Epithelial cell of proximal tubule (primary cell): ENCODE measurements at regions not wholly inside any gene's neighbourhood (a gene's known extent, or its start where the extent isn't known, plus 50 kb on each side); places are given as distances from the start of the nearest gene placed in this dataset.

Source experiments
- DNase-seq: peaks from one replicate; pipeline ENCODE4 v3.0.0-alpha.2; 2011; ENCODE audit warnings: low read depth
- H3K4me3 ChIP-seq: 2 replicates; pipeline ENCODE4 v1.5.1; 2011; ENCODE audit warnings: low read depth, mild to moderate bottlenecking, low read length
- CTCF ChIP-seq: conservative IDR thresholded peaks from 2 replicates; pipeline ENCODE4 v1.5.1; 2012; ENCODE audit warnings: low read depth, mild to moderate bottlenecking, low read length

DNA sequence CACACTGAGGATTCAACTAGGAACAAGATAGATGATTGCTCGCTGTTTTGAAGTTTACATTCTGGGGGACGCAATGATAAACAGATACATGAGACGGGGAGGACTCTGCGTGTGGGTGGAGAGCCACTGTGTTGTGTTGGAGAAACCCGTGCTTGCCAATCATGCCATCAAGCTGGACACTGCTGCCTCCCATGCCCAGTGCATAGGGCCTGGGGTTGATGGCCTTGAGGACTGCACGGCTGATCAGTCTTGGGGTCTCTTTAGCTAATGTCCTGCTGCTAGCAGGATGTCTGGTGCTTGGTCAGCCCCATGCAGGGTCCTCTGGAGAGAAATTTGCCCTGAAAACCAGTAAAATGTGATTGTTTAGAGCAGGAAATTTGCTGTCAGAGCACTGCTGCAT is 221.2 kb upstream of the B3GAT1 start:
- TF ChIP-seq CTCF, result no peak
- no peak overlapping the region for H3K4me3 ChIP-seq
- DNase-seq, result no peak

- no peak for DNase-seq
- TF ChIP-seq CTCF, result no peak
- H3K4me3 ChIP-seq, result no peak overlapping the region
These were observed 220.5 kb upstream of the B3GAT1 start for GRCh38 chr11:134632347-134633119.

DNA sequence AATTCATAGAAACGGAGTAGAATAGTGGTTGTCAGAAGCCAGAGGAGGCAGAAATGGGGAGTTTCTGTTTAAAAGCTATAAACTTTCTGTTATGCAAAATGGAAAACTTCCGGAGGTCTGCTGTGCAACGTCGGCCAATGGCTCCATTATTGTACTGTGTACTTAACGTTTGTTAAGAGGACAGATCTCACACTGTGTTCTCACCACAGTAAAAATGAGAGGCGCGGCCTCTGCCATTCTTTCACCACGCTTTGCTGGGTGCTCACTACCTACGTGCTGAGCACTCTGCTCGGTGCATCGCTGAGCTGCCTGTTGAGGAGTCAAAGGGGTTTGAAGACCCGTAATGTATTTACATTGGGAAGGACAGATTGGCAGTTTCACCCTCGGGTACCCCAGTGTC is 218.8 kb upstream of the B3GAT1 start:
- H3K4me3 ChIP-seq, result no peak overlapping the region
- DNase-seq, result no peak
- TF ChIP-seq CTCF, result no peak

DNA sequence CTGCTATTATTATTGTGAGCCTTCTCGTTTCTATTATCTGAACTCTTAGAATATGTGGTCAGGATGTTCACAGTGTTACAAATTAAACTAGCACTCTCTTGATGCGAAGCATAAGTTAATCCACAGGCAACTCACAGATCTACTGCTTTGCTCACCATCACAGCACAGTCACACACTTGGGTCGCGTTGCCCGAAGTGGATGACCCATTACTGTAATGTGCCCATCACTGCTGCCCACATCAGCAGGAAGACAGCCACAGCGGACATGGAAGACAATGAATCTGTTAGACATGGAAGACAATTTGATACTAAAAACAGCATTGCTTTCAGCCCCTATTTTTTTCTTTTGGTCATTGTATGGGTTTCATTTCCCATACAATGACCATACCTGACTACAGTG is 216.4 kb upstream of the B3GAT1 start:
- TF ChIP-seq CTCF, result no peak
- DNase-seq, result no peak
- H3K4me3 ChIP-seq, result no peak overlapping the region

DNA sequence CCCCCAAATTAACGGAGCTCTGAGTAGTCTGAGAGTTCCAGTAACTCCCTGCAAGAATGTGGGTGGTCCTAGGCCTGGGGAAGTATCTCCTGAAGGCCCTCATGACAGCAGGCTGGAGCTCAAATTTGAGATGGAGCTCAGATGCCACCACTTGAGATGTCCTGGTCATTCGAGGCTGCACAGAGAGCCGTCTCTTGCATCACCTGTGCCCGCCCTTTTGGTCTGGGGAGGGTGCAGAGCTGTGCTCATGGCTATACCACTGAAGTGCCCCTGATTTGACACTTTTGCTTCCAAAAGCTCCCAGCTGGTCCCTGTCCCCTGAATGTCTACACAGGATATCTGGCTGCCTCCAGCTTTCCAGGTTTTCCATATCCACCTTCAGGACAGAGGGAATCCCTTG is 214.0 kb upstream of the B3GAT1 start:
- no peak for DNase-seq
- no peak for TF ChIP-seq CTCF
- H3K4me3 ChIP-seq, result no peak overlapping the region

DNA sequence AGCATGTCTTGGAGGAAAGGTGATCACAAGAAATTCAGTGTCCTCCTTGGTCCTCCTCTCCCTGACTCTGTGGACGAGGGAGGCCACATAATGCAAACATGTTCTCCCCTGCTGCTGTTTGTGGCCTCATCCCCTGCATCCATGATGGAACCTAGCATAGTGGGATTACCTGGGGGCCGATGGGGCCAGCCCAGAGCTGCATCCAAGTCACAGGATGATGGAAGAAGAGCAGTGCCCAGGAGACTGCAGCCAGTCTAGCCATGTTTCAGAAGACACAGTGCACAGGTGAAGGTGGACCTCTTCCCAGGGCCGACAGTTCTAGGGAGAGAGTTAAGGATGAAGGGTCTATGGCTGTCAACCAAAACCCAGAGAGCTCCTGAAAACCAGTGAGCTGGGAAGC is 213.6 kb upstream of the B3GAT1 start:
- no peak overlapping the region for H3K4me3 ChIP-seq
- no peak for TF ChIP-seq CTCF
- DNase-seq, result no peak

GRCh38 chr11:134625151-134625550 is 213.1 kb upstream of the B3GAT1 start:
- H3K4me3 ChIP-seq, result no peak overlapping the region
- TF ChIP-seq CTCF, result no peak
- DNase-seq, result no peak
